Karpas-422 (cell line): ENCODE measurements at regions not wholly inside any gene's neighbourhood (a gene's known extent, or its start where the extent isn't known, plus 50 kb on each side); places are given as distances from the start of the nearest gene placed in this dataset.
"Not testable (repeated sequence)": the region's sequence is repeated elsewhere in the genome, so short reads cannot be mapped to it uniquely, and the experiment has no call there.

Source experiments
- DNase-seq: peaks from one replicate; pipeline ENCODE4 v3.0.0-alpha.2; 2015
- H2AFZ ChIP-seq: fragments of 200-600 bp; sonication (generic); 2 replicates; pipeline ENCODE4 v1.6.1; 2014; ENCODE audit warnings: antibody characterized with exemption, low read length, mixed read lengths
- H3K27ac ChIP-seq: fragments of 200-600 bp; sonication (generic); 2 replicates; pipeline ENCODE4 v1.5.1; 2014; ENCODE audit warnings: mild to moderate bottlenecking, low read length, moderate library complexity
- H3K27me3 ChIP-seq: fragments of 200-600 bp; sonication (generic); 2 replicates; pipeline ENCODE4 v1.6.1; 2014; ENCODE audit warnings: low read length, mixed read lengths
- H3K36me3 ChIP-seq: fragments of 200-600 bp; sonication (generic); 2 replicates; pipeline ENCODE4 v1.6.1; 2014; ENCODE audit warnings: low read length, mixed read lengths; ENCODE audit not compliant: insufficient read depth
- H3K4me1 ChIP-seq: fragments of 200-600 bp; sonication (generic); 2 replicates; pipeline ENCODE4 v1.6.1; 2014; ENCODE audit warnings: mild to moderate bottlenecking, low read length, mixed read lengths
- H3K4me2 ChIP-seq: fragments of 200-600 bp; sonication (generic); 2 replicates; pipeline ENCODE4 v1.6.1; 2014; ENCODE audit warnings: low read length, low read depth, mild to moderate bottlenecking; ENCODE audit not compliant: poor library complexity, severe bottlenecking
- H3K4me3 ChIP-seq: fragments of 200-600 bp; sonication (generic); 2 replicates; pipeline ENCODE4 v1.5.1; 2014; ENCODE audit warnings: mild to moderate bottlenecking, antibody characterized with exemption, low read length, mixed read lengths
- H3K79me2 ChIP-seq: fragments of 200-600 bp; sonication (generic); 2 replicates; pipeline ENCODE4 v1.6.1; 2014; ENCODE audit warnings: mild to moderate bottlenecking, low read length, mixed read lengths
- H3K9ac ChIP-seq: fragments of 200-600 bp; sonication (generic); 2 replicates; pipeline ENCODE4 v1.6.0; 2014; ENCODE audit warnings: low read length
- H3K9me2 ChIP-seq: fragments of 200-600 bp; sonication (generic), shearing (Covaris generic); replicated peaks from 2 replicates; pipeline ENCODE4 v1.6.0; 2014; ENCODE audit warnings: mild to moderate bottlenecking, low read length, moderate library complexity; ENCODE audit not compliant: insufficient read depth
- H3K9me3 ChIP-seq: fragments of 300-700, 200-600 bp; sonication (generic); 2 replicates; pipeline ENCODE4 v1.6.1; 2014; ENCODE audit warnings: low read length, mixed read lengths
- H4K20me1 ChIP-seq: fragments of 200-600 bp; sonication (generic); 2 replicates; pipeline ENCODE4 v1.6.1; 2014; ENCODE audit warnings: mild to moderate bottlenecking, antibody characterized with exemption, low read length, low read depth; ENCODE audit not compliant: insufficient read depth

DNA sequence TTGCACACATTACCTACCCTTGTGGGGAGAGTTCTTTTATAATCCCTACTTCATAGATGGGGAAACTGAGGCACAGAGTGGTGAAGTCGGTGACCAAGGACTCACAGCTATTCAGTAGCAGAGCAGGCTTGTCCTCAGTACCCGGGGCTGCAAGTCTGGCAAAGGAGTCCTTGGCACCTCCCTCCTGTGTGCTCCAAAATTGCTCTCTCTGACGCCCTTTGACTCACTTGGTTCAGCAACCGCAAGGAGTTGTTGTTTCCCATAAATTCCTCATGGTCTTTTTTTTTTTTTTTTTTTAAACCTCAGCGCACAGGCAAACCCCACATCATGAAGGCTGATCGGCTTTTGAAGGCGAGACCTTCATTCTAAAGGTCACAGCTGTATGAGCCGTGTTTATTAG lies 143.2 kb downstream of the CEBPB start:
- Histone ChIP-seq H3K9me2 (no peaks in the 10 kb centered on the region), H3K4me3 (no peak overlapping the region), H3K79me2 (no peaks in the 10 kb centered on the region), H3K4me2 (no peak overlapping the region), H4K20me1 (no peaks in the 10 kb centered on the region), H3K4me1 (no peaks in the 10 kb centered on the region), H3K36me3 (no peaks in the 10 kb centered on the region), H2AFZ (no peak overlapping the region), H3K27ac (no peak overlapping the region), H3K9ac (no peak overlapping the region), H3K9me3 (no peaks in the 10 kb centered on the region), H3K27me3 (no peaks in the 10 kb centered on the region)
- DNase-seq: no peak

DNA sequence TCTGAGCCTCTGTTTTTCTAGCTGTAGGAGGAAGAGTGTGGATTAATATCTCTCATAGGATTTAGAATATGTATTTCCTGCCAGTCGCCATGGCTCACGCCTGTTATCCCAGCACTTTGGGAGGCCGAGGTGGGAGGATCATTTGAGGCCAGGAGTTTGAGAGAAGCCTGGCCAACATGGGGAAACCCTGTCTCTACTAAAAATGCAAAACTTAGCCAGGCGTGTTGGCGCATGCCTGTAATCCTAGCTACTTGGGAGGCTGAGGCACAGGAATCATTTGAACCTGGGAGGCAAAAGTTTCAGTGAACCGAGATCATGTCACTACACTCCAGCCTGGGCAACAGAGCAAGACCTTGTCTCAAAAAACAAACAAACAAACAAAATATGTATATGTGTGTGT lies 143.9 kb downstream of the CEBPB start:
- H3K9ac ChIP-seq, H3K36me3 ChIP-seq, H4K20me1 ChIP-seq, H3K4me3 ChIP-seq, H3K27ac ChIP-seq, DNase-seq, H3K4me1 ChIP-seq, H2AFZ ChIP-seq, H3K79me2 ChIP-seq, H3K27me3 ChIP-seq, H3K9me2 ChIP-seq, H3K4me2 ChIP-seq, H3K9me3 ChIP-seq: not testable (repeated sequence)

DNA sequence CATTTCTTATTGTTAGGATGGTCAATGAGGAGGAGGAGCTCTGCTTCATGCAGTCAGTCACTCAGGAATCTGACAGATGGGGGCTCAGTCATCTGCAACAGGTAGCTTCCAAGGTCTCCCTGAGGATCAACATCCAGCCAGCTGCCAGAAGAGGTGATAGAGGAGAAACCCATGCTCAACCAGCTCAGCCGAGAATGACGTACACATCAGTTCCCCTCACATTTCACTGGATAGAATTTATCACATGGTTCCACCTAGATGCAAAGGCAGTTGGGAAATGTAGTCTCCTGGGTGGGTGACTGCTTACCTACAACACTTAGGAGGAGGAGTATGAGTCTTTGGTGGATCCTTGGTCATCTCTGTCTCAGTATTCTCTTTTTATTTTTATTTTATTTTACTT lies 144.5 kb downstream of the CEBPB start:
- Histone ChIP-seq H3K27ac (no peak overlapping the region), H3K9me2 (no peaks in the 10 kb centered on the region), H3K36me3 (no peaks in the 10 kb centered on the region), H3K4me1 (no peaks in the 10 kb centered on the region), H3K27me3 (no peaks in the 10 kb centered on the region), H3K9ac (no peak overlapping the region), H3K4me3 (no peak overlapping the region), H2AFZ (no peak overlapping the region), H3K79me2 (no peaks in the 10 kb centered on the region), H4K20me1 (0 out of 2 replicates have a peak, but pooled peaks cover 4% of the 10 kb centered on the region), H3K4me2 (no peak overlapping the region), H3K9me3 (no peaks in the 10 kb centered on the region)
- DNase-seq: peak; percentile 70

DNA sequence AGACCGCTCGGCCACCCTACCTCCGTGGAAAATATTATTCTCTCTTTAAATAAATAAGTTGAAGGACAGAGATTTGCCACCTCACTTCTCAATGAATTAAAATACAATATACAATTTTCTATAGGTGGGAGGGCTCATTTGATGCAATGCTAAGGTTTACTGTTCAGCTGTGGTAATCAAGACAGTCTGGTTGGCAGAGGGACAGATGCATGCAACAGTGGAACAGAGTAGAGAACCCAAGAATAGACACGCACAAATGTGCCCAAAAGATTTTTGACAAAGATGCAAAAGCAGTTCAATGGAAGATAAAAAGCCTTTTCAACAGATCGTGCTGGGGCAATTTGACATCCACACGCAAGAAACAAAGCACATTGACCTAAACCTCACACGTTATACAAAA lies 145.2 kb downstream of the CEBPB start:
- Histone ChIP-seq H3K27me3 (no peaks in the 10 kb centered on the region), H3K4me1 (no peaks in the 10 kb centered on the region), H3K4me3 (no peak overlapping the region), H3K36me3 (no peaks in the 10 kb centered on the region), H3K9me3 (no peaks in the 10 kb centered on the region), H2AFZ (no peak overlapping the region), H3K4me2 (no peak overlapping the region), H4K20me1 (0 out of 2 replicates have a peak, but pooled peaks cover 4% of the 10 kb centered on the region), H3K27ac (no peak overlapping the region), H3K9ac (no peak overlapping the region), H3K9me2 (no peaks in the 10 kb centered on the region), H3K79me2 (no peaks in the 10 kb centered on the region)
- DNase-seq: no peak

DNA sequence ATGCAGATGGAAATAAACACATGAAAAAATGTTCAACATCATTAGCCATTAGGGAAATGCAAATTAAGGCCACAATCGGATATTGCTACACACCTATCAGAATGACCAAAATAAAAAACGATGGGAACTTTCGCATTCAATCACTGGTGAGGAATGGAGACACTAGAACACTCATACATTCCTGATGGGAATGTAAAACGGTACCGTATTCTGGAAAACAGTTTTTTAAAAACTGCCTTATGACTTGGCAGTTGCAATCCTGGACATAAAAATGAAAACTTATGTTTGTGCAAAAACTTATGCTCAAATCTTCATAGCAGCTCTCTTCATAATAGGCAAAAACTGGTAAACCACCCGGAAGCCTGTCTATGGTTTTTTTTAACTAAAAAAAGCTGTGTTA lies 146.0 kb downstream of the CEBPB start:
- Histone ChIP-seq H3K36me3 (no peaks in the 10 kb centered on the region), H3K79me2 (no peaks in the 10 kb centered on the region), H4K20me1 (0 out of 2 replicates have a peak, but pooled peaks cover 4% of the 10 kb centered on the region), H3K27ac (no peak overlapping the region), H3K4me3 (no peak overlapping the region), H3K9me2 (no peaks in the 10 kb centered on the region), H3K9ac (no peak overlapping the region), H3K9me3 (no peaks in the 10 kb centered on the region), H3K4me1 (no peaks in the 10 kb centered on the region), H3K27me3 (no peaks in the 10 kb centered on the region), H2AFZ (no peak overlapping the region), H3K4me2 (no peak overlapping the region)
- DNase-seq: no peak

DNA sequence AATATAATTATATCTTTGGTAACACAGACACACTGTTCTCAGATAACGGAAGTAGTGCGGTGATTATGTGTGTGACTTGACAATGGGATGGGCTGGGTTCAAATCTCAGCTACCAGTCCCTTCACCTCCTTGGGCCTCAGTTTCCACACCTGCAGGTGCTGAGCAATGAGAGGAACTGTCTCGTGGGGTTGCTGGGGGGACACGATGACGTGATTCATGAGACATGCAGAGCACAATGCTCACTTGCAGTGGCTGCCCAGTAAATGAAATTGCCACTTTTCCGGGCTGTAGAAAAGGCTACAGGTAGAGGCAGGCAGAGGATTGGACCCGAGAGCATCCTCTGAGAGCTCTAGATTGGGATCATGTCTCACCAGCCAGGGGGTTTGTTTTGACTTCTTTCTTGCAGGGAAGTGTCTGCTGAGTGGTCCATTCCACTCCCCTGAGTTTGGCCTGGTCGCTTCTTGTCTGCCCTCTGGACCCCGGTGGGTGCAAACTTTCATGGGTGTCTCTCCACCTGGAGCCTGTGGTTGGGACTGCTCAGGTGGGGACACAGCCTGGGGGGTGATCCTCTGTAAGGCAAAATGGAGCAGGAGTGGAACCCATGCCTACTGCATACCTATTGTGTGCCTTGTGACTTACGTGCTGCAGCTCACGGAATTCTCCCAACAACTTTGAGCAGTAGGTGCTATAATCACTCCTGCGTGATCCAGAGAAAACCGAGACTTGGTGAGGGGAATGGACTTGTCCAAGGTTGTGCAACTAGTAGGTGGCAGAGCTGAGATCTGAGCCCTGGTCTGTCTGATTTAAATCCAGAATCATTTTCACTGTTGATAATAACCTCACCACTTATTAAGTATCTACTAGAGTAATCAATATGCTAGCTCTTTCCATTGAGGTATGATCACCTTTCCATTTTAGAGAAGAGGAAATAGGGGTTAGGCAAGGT lies 147.2 kb downstream of the CEBPB start:
- Histone ChIP-seq H2AFZ (no peak overlapping the region), H3K27ac (no peak overlapping the region), H3K9me3 (no peaks in the 10 kb centered on the region), H3K4me3 (no peak overlapping the region), H3K36me3 (no peaks in the 10 kb centered on the region), H3K79me2 (no peaks in the 10 kb centered on the region), H3K4me1 (no peaks in the 10 kb centered on the region), H3K9ac (no peak overlapping the region), H3K9me2 (no peaks in the 10 kb centered on the region), H3K27me3 (no peaks in the 10 kb centered on the region), H3K4me2 (no peak overlapping the region), H4K20me1 (peaks cover 6% of the 10 kb centered on the region; the same call in 1 of the 2 replicates)
- DNase-seq: no peak

DNA sequence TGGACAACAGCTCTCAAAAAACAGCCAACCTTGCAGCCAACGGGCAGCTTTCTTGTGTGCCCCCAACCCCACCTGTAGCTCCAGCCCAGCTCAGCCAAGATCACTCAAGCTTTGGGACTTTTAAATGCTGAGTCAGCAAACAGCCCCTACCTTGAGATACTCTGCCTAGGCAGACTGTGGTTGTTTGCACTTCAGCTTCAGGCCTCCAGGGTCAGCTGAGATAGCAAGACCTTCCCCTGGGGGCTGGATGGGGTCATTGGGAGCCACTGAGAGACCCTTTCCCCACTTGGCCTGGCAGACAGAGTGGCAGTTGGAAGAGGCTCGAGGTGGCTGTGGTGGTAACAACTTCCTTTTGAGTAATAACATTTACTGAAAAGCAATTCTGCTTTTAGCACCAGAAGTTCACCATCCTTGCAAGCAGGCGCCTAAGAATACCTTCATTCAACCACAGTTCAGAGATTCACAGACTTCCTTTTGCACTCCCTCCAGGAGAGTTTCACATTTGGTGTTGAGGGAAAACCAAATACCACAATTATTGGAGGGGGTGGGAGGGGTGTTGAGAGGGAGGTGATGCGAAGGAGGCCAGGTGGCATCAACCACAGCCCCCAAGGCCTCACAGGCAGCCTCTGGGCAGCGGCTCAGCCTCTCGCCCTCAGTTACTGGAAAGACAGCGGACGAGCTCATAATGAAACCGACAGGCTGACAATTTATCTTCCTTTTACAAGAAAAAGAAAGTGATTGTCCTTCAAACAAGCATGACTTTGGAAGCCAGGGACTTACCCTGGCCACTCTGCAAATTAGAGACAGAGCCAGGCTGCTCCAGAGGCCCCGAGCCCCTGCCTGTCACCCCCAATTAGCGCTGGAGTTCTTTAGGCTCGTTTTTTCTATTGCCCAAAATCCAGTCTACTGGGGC lies 148.1 kb downstream of the CEBPB start:
- no peaks in the 10 kb centered on the region for H3K27me3 ChIP-seq
- no peaks in the 10 kb centered on the region for H3K36me3 ChIP-seq
- peak; percentile 46 for DNase-seq
- peaks cover 9% of the 10 kb centered on the region; the same call in 1 of the 2 replicates for H4K20me1 ChIP-seq
- H3K4me1 ChIP-seq: no peaks in the 10 kb centered on the region
- H2AFZ ChIP-seq: no peak overlapping the region
- H3K4me3 ChIP-seq: no peak overlapping the region
- no peaks in the 10 kb centered on the region for H3K9me2 ChIP-seq
- H3K27ac ChIP-seq: no peak overlapping the region
- no peaks in the 10 kb centered on the region for H3K79me2 ChIP-seq
- H3K9me3 ChIP-seq: no peaks in the 10 kb centered on the region
- H3K9ac ChIP-seq: no peak overlapping the region
- no peak overlapping the region for H3K4me2 ChIP-seq

DNA sequence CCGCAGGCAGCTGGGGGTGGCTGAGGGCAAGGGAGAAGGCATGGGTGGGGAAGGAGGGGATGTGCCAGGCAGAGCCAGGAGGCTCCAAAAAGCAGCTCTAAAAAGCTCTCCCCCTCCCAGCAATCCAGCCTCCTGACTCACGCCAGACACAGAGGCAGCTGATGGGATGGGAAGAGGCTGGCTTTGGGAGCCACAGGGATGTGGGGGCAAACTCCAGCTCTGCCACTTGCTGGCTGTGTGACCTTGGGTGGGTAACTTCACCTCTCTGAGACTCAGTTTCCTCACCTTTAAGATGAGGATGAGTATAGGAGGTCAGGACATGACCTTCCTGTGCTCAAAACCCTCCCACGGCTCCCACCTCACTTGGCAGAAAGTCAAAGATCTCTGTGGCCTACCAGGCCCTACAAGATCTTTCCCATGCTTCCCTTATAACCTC lies 148.9 kb downstream of the CEBPB start:
- no peaks in the 10 kb centered on the region for H3K27me3 ChIP-seq
- H3K79me2 ChIP-seq: no peaks in the 10 kb centered on the region
- no peak for DNase-seq
- H3K4me3 ChIP-seq: no peak overlapping the region
- no peaks in the 10 kb centered on the region for H3K36me3 ChIP-seq
- no peaks in the 10 kb centered on the region for H3K9me2 ChIP-seq
- no peak overlapping the region for H3K4me2 ChIP-seq
- H3K9me3 ChIP-seq: no peaks in the 10 kb centered on the region
- no peaks in the 10 kb centered on the region for H3K4me1 ChIP-seq
- no peak overlapping the region for H3K27ac ChIP-seq
- H2AFZ ChIP-seq: no peak overlapping the region
- H4K20me1 ChIP-seq: peaks cover 9% of the 10 kb centered on the region; the same call in 1 of the 2 replicates
- H3K9ac ChIP-seq: no peak overlapping the region
